ENCODE measurements at regions not wholly inside any gene's neighbourhood (a gene's known extent, or its start where the extent isn't known, plus 50 kb on each side); places are given as distances from the start of the nearest gene placed in this dataset.

- Histone ChIP-seq H3K27me3 (ENCODE audit: control insufficient read depth, insufficient read depth, low read length) (no peaks in the 10 kb centered on the region), H3K36me3 (ENCODE audit: control insufficient read depth, insufficient read depth, low read length) (no peaks in the 10 kb centered on the region), H3K4me2 (ENCODE audit: extremely low read depth, insufficient read depth, low read length) (no peak overlapping the region), H4K20me1 (ENCODE audit: control insufficient read depth, extremely low read depth, insufficient read depth, low read length) (no peaks in the 10 kb centered on the region), H3K79me2 (ENCODE audit: control insufficient read depth, insufficient read depth, low read length) (no peaks in the 10 kb centered on the region), H3K4me3 (replicated peaks in 1 of 4; ENCODE audit: control extremely low read depth in 1 of 4, insufficient read depth in 1 of 4, low read depth in 3 of 4, low read length in 4 of 4) (no peak overlapping the region), H3K4me1 (ENCODE audit: control insufficient read depth, extremely low read depth, insufficient read depth, low read length) (no peaks in the 10 kb centered on the region), H3K27ac (ENCODE audit: insufficient read depth, low read length) (no peak overlapping the region), H3K9ac (ENCODE audit: insufficient read depth, low read length) (no peak overlapping the region), H2AFZ (ENCODE audit: low read length) (no peak overlapping the region), H3K9me3 (ENCODE audit: control insufficient read depth, insufficient read depth, low read depth, low read length) (no peaks in the 10 kb centered on the region)
- DNase-seq (ENCODE audit: low read depth in 2 of 2): no peak
- TF ChIP-seq CTCF (conservative IDR thresholded peaks at IDR 0.05 in 1 of 2, IDR thresholded peaks at IDR 0.05 in 1 of 2; ENCODE audit: low read depth in 1 of 2, low read length in 2 of 2) (no peak), EZH2 (IDR thresholded peaks at IDR 0.05; ENCODE audit: low read length, missing control alignments) (no peak)
Measured at GRCh38 chr14:40028991-40029390, 596.8 kb upstream of the FBXO33 start.

- no peak for DNase-seq (ENCODE audit: low read depth in 2 of 2)
- H3K4me1 ChIP-seq (ENCODE audit: control insufficient read depth, extremely low read depth, insufficient read depth, low read length): no peaks in the 10 kb centered on the region
- H4K20me1 ChIP-seq (ENCODE audit: control insufficient read depth, extremely low read depth, insufficient read depth, low read length): no peaks in the 10 kb centered on the region
- H3K4me2 ChIP-seq (ENCODE audit: extremely low read depth, insufficient read depth, low read length): no peak overlapping the region
- H3K79me2 ChIP-seq (ENCODE audit: control insufficient read depth, insufficient read depth, low read length): no peaks in the 10 kb centered on the region
- H3K9me3 ChIP-seq (ENCODE audit: control insufficient read depth, insufficient read depth, low read depth, low read length): no peaks in the 10 kb centered on the region
- no peaks in the 10 kb centered on the region for H3K27me3 ChIP-seq (ENCODE audit: control insufficient read depth, insufficient read depth, low read length)
- TF ChIP-seq CTCF (conservative IDR thresholded peaks at IDR 0.05 in 1 of 2, IDR thresholded peaks at IDR 0.05 in 1 of 2; ENCODE audit: low read depth in 1 of 2, low read length in 2 of 2) (no peak), EZH2 (IDR thresholded peaks at IDR 0.05; ENCODE audit: low read length, missing control alignments) (no peak)
- H3K27ac ChIP-seq (ENCODE audit: insufficient read depth, low read length): no peak overlapping the region
- H2AFZ ChIP-seq (ENCODE audit: low read length): no peak overlapping the region
- no peak overlapping the region for H3K4me3 ChIP-seq (replicated peaks in 1 of 4; ENCODE audit: control extremely low read depth in 1 of 4, insufficient read depth in 1 of 4, low read depth in 3 of 4, low read length in 4 of 4)
- no peak overlapping the region for H3K9ac ChIP-seq (ENCODE audit: insufficient read depth, low read length)
- no peaks in the 10 kb centered on the region for H3K36me3 ChIP-seq (ENCODE audit: control insufficient read depth, insufficient read depth, low read length)
Measured at GRCh38 chr14:40025101-40025500, 592.9 kb upstream of the FBXO33 start.

GRCh38 chr14:40010961-40011360 lies 578.7 kb upstream of the FBXO33 start:
- H3K9ac ChIP-seq (ENCODE audit: insufficient read depth, low read length): no peak overlapping the region
- no peak for TF ChIP-seq CTCF (conservative IDR thresholded peaks at IDR 0.05 in 1 of 2, IDR thresholded peaks at IDR 0.05 in 1 of 2; ENCODE audit: low read depth in 1 of 2, low read length in 2 of 2)
- TF ChIP-seq EZH2 (IDR thresholded peaks at IDR 0.05; ENCODE audit: low read length, missing control alignments): no peak
- H3K27ac ChIP-seq (ENCODE audit: insufficient read depth, low read length): no peak overlapping the region
- H3K4me3 ChIP-seq (replicated peaks in 1 of 4; ENCODE audit: control extremely low read depth in 1 of 4, insufficient read depth in 1 of 4, low read depth in 3 of 4, low read length in 4 of 4): no peak overlapping the region
- H3K27me3 ChIP-seq (ENCODE audit: control insufficient read depth, insufficient read depth, low read length): no peaks in the 10 kb centered on the region
- no peak overlapping the region for H2AFZ ChIP-seq (ENCODE audit: low read length)
- DNase-seq (ENCODE audit: low read depth in 2 of 2): no peak
- no peaks in the 10 kb centered on the region for H3K36me3 ChIP-seq (ENCODE audit: control insufficient read depth, insufficient read depth, low read length)
- H3K4me2 ChIP-seq (ENCODE audit: extremely low read depth, insufficient read depth, low read length): no peak overlapping the region
- H3K79me2 ChIP-seq (ENCODE audit: control insufficient read depth, insufficient read depth, low read length): no peaks in the 10 kb centered on the region
- H4K20me1 ChIP-seq (ENCODE audit: control insufficient read depth, extremely low read depth, insufficient read depth, low read length): no peaks in the 10 kb centered on the region
- H3K4me1 ChIP-seq (ENCODE audit: control insufficient read depth, extremely low read depth, insufficient read depth, low read length): no peaks in the 10 kb centered on the region
- no peaks in the 10 kb centered on the region for H3K9me3 ChIP-seq (ENCODE audit: control insufficient read depth, insufficient read depth, low read depth, low read length)

Measured in fibroblast of lung (primary cell).